Small intestine (tissue), 7 donors: ENCODE measurements at regions not wholly inside any gene's neighbourhood (a gene's known extent, or its start where the extent isn't known, plus 50 kb on each side); places are given as distances from the start of the nearest gene placed in this dataset.
A peak's percentile ranks its signal among the peaks of the same experiment; 100 is the strongest.
"Not testable (repeated sequence)": the region's sequence is repeated elsewhere in the genome, so short reads cannot be mapped to it uniquely, and the experiment has no call there.

Experiments used
- DNase-seq, 2 donors: peaks; one replicate each; pipeline versions ENCODE4 v3.0.0 to v3.0.0-alpha.2; 2013
- FAIRE-seq: peaks from 2 replicates; lab custom pipeline; 2012; peaks lifted over from hg19 to GRCh38; lab: Jason Lieb, UNC
- H3K27ac ChIP-seq, 3 donors: one replicate each; pipeline ENCODE4 v1.5.1; 2013; ENCODE audit warnings: low read length in 2 of 3, mild to moderate bottlenecking in 2 of 3, control low read depth in 1 of 3, inconsistent platforms in 1 of 3, low read depth in 1 of 3, moderate library complexity in 1 of 3
- H3K27me3 ChIP-seq, 3 donors: one replicate each; pipeline ENCODE4 v1.6.1; 2013; ENCODE audit warnings: low read length in 3 of 3, inconsistent platforms in 1 of 3; ENCODE audit not compliant: control insufficient read depth in 3 of 3, insufficient read depth in 3 of 3
- H3K36me3 ChIP-seq, 3 donors: one replicate each; pipeline ENCODE4 v1.6.1; 2013; ENCODE audit warnings: low read length in 3 of 3, inconsistent platforms in 1 of 3, low read depth in 1 of 3, mild to moderate bottlenecking in 1 of 3, moderate library complexity in 1 of 3; ENCODE audit not compliant: control insufficient read depth in 3 of 3, insufficient read depth in 2 of 3
- H3K4me1 ChIP-seq, 3 donors: one replicate each; pipeline ENCODE4 v1.6.1; 2013; ENCODE audit warnings: low read length in 2 of 3, inconsistent platforms in 1 of 3, low read depth in 1 of 3, mild to moderate bottlenecking in 1 of 3, moderate library complexity in 1 of 3; ENCODE audit not compliant: control insufficient read depth in 3 of 3, insufficient read depth in 2 of 3
- H3K4me3 ChIP-seq, 3 donors: one replicate each; pipeline ENCODE4 v1.5.1; 2013; ENCODE audit warnings: low read length in 3 of 3, control low read depth in 1 of 3, inconsistent platforms in 1 of 3, low read depth in 1 of 3, mild to moderate bottlenecking in 1 of 3, moderate library complexity in 1 of 3
- H3K9me3 ChIP-seq, 2 donors: one replicate each; pipeline ENCODE4 v1.6.1; 2013; ENCODE audit warnings: low read depth in 1 of 2, low read length in 1 of 2; ENCODE audit not compliant: control insufficient read depth in 2 of 2, insufficient read depth in 1 of 2
- WGBS, 3 donors: extraction: QIAGEN DNeasy Blood & Tissue Kit; methylation state at CpG; one replicate each; pipeline ENCODE4 v1.1.7; 2013; 5-methylcytosine and 5-hydroxymethylcytosine counted together
- donor health status: healthy with polysubstance abuse.
- donor health status: control.
- donor health status: control.
- donor health status: Bipolar disorder and iron deficiency.
- donor health status: healthy.

GRCh38 chr5:123933812-123934211 lies 421.8 kb downstream of the CSNK1G3 start:
- not testable (repeated sequence) for H3K4me1 ChIP-seq, FAIRE-seq, H3K27ac ChIP-seq, H3K27me3 ChIP-seq, DNase-seq, H3K4me3 ChIP-seq, H3K36me3 ChIP-seq
- WGBS, 3 donors = 29 to 72% (median 70%) methylated on average over 4 to 7 of the region's 7 CpGs
- peaks cover 0 to 26% of the 10 kb centered on the region in 2 donors for H3K9me3 ChIP-seq

- Histone ChIP-seq H3K36me3 (no peaks in the 10 kb centered on the region), H3K4me3 (no peak overlapping the region), H3K4me1 (no peaks in the 10 kb centered on the region), H3K9me3 (no peaks in the 10 kb centered on the region), H3K27me3 (no peaks in the 10 kb centered on the region), H3K27ac (no peak overlapping the region)
- no peak for DNase-seq
- WGBS, 3 donors = 80 to 97% (median 82%) methylated on average over 1 of the region's 1 CpG
- FAIRE-seq = no peak
Observed at GRCh38 chr5:123929055-123929474, 417.1 kb downstream of the CSNK1G3 start.

- Histone ChIP-seq H3K27me3 (no peaks in the 10 kb centered on the region), H3K4me1 (no peaks in the 10 kb centered on the region), H3K27ac (no peak overlapping the region), H3K4me3 (no peak overlapping the region), H3K9me3 (no peaks in the 10 kb centered on the region), H3K36me3 (no peaks in the 10 kb centered on the region)
- 94 to 98% (median 97%) methylated on average over 2 of the region's 2 CpGs for WGBS, 3 donors
- DNase-seq (no peak), FAIRE-seq (no peak)
Observed at GRCh38 chr5:123928401-123928800, 416.4 kb downstream of the CSNK1G3 start.

GRCh38 chr5:123921193-123921592 lies 409.2 kb downstream of the CSNK1G3 start:
- DNase-seq (no peak), FAIRE-seq (no peak)
- H3K4me1 ChIP-seq = no peaks in the 10 kb centered on the region
- H3K4me3 ChIP-seq = no peak overlapping the region
- peaks cover 0 to 6% of the 10 kb centered on the region in 2 donors for H3K9me3 ChIP-seq
- H3K27me3 ChIP-seq = no peaks in the 10 kb centered on the region
- no peak overlapping the region for H3K27ac ChIP-seq
- H3K36me3 ChIP-seq = no peaks in the 10 kb centered on the region

- WGBS, 3 donors = 44 to 55% (median 48%) methylated on average over 8 of the region's 8 CpGs
- H3K4me1 ChIP-seq = no peaks in the 10 kb centered on the region
- H3K27ac ChIP-seq = peak overlapping the region in 1 of 3 donors; percentile 27
- peaks cover 0 to 11% of the 10 kb centered on the region in 2 donors for H3K9me3 ChIP-seq
- H3K4me3 ChIP-seq = no peak overlapping the region
- no peaks in the 10 kb centered on the region for H3K36me3 ChIP-seq
- FAIRE-seq (no peak), DNase-seq (peak in 1 of 2 donors; percentile 26)
- no peaks in the 10 kb centered on the region for H3K27me3 ChIP-seq
Observed at GRCh38 chr5:123916345-123917121, 404.6 kb downstream of the CSNK1G3 start.

- no peak for FAIRE-seq
Observed at GRCh38 chr5:123914333-123914732, 402.4 kb downstream of the CSNK1G3 start.

GRCh38 chr5:123907349-123907748 lies 395.4 kb downstream of the CSNK1G3 start:
- WGBS, 3 donors = 84 to 88% (median 84%) methylated on average over 3 of the region's 3 CpGs
- H3K27me3 ChIP-seq = no peaks in the 10 kb centered on the region
- H3K9me3 ChIP-seq = no peaks in the 10 kb centered on the region
- no peak for DNase-seq
- H3K4me1 ChIP-seq = no peaks in the 10 kb centered on the region
- H3K36me3 ChIP-seq = no peaks in the 10 kb centered on the region
- no peak overlapping the region for H3K4me3 ChIP-seq
- no peak overlapping the region for H3K27ac ChIP-seq
- FAIRE-seq = no peak

More at GRCh38 chr5:123914333-123914732, 402.4 kb downstream of the CSNK1G3 start:
- H3K36me3 ChIP-seq = no peaks in the 10 kb centered on the region
- H3K4me3 ChIP-seq = no peak overlapping the region
- WGBS, 3 donors = 59 to 68% (median 66%) methylated on average over 1 of the region's 1 CpG
- no peak overlapping the region for H3K27ac ChIP-seq
- no peaks in the 10 kb centered on the region for H3K4me1 ChIP-seq
- no peaks in the 10 kb centered on the region for H3K27me3 ChIP-seq
- H3K9me3 ChIP-seq = peaks cover 0 to 5% of the 10 kb centered on the region in 2 donors
- no peak for DNase-seq

GRCh38 chr5:123906698-123907295 lies 394.8 kb downstream of the CSNK1G3 start:
- Histone ChIP-seq H3K36me3 (no peaks in the 10 kb centered on the region), H3K4me3 (no peak overlapping the region), H3K4me1 (no peaks in the 10 kb centered on the region), H3K9me3 (no peaks in the 10 kb centered on the region), H3K27me3 (no peaks in the 10 kb centered on the region), H3K27ac (no peak overlapping the region)
- FAIRE-seq (no peak), DNase-seq (no peak)
- 78 to 86% (median 85%) methylated on average over 4 of the region's 4 CpGs for WGBS, 3 donors
